Prostate gland (tissue), 2 donors: ENCODE measurements at regions not wholly inside any gene's neighbourhood (a gene's known extent, or its start where the extent isn't known, plus 50 kb on each side); places are given as distances from the start of the nearest gene placed in this dataset.

ENCODE experiments used
- CTCF ChIP-seq, 4 experiments: fragments of 200-600 bp in 2 of 4; fragments of 450-650 bp in 2 of 4; sonication (generic) in 2 of 4; IDR thresholded peaks; 1 replicate in 3 of 4; 2 replicates in 1 of 4; pipeline ENCODE4 v1.5.1; 2016 to 2019; ENCODE audit warnings: antibody characterized with exemption in 4 of 4, mild to moderate bottlenecking in 2 of 4, moderate library complexity in 2 of 4
- POLR2A ChIP-seq: fragments of 450-650 bp; IDR thresholded peaks from one replicate; pipeline ENCODE4 v1.6.1; 2016; ENCODE audit warnings: antibody characterized with exemption, mild to moderate bottlenecking
- POLR2AphosphoS5 ChIP-seq: sonication (generic); formaldehyde crosslinking; IDR thresholded peaks from one replicate; pipeline ENCODE4 v1.6.1; 2017; ENCODE audit warnings: antibody characterized with exemption

- TF ChIP-seq POLR2A (no peak), CTCF (IDR thresholded peaks at IDR 0.05) (no peak), POLR2AphosphoS5 (peak; percentile 86)
These were observed 319.4 kb upstream of the POU1F1 start for GRCh38 chr3:87595798-87596197.
